GM12878 (cell line): ENCODE measurements at regions not wholly inside any gene's neighbourhood (a gene's known extent, or its start where the extent isn't known, plus 50 kb on each side); places are given as distances from the start of the nearest gene placed in this dataset.

Source experiments
- ATAC-seq: fragments of 200-7000 bp; cut with Tn5 transposase; 3 replicates; pipeline ENCODE4 v1.9.1; 2020; ENCODE audit warnings: mild to moderate bottlenecking, moderate library complexity
- BruUV-seq: library from RNA; stranded (reverse); fragments of 400-500 nt; replicated peaks from 2 replicates; lab custom pipeline; 2021; lab: Mats Ljungman, UMichigan
- CTCF ChIA-PET: fragments of 300-600 bp; sonication (Branson Sonifier 250); formaldehyde crosslinking; extraction: SDS; loops from one replicate; lab custom pipeline; 2021; ENCODE audit warnings: inconsistent platforms; lab: Yijun Ruan, JAX
- POLR2A ChIA-PET: fragments of 350-600 bp; formaldehyde crosslinking; extraction: SDS; loops from one replicate; lab custom pipeline; 2021; ENCODE audit warnings: inconsistent platforms; lab: Charles Lee
- RAD21 ChIA-PET: fragments of 300-600 bp; sonication (Branson Sonifier 250); formaldehyde crosslinking; loops from one replicate; lab custom pipeline; 2023; ENCODE audit warnings: antibody characterized with exemption; ENCODE audit not compliant: unreplicated experiment; lab: Charles Lee
- SMC1A ChIA-PET: fragments of 300-600 bp; sonication (Branson Sonifier 250); formaldehyde crosslinking; loops from one replicate; lab custom pipeline; 2023; ENCODE audit not compliant: unreplicated experiment, uncharacterized antibody; lab: Charles Lee
- DNase-seq: peaks from one replicate; pipeline ENCODE4 v3.0.0-alpha.2; 2011; ENCODE audit warnings: low read depth, low spot score
- FAIRE-seq: peaks from 3 replicates; lab custom pipeline; 2011; peaks lifted over from hg19 to GRCh38; lab: Jason Lieb, UNC
- H2AFZ ChIP-seq: 2 replicates; pipeline ENCODE4 v1.6.0; 2011; ENCODE audit warnings: low read depth, low read length, control low read depth; ENCODE audit not compliant: control insufficient read depth
- H3K27ac ChIP-seq: 2 replicates; pipeline ENCODE4 v1.5.1; 2011; ENCODE audit warnings: control low read depth; ENCODE audit not compliant: control insufficient read depth, insufficient read depth
- H3K27me3 ChIP-seq, 2 experiments: replicated peaks in 1 of 2; 2 replicates each; pipeline versions ENCODE4 v1.6.0 to v1.6.1; 2011; ENCODE audit warnings: low read length in 1 of 2; ENCODE audit not compliant: control insufficient read depth in 2 of 2, insufficient read depth in 2 of 2
- H3K36me3 ChIP-seq, 2 experiments: 2 replicates each; pipeline ENCODE4 v1.5.1; 2011; ENCODE audit warnings: low read length in 1 of 2; ENCODE audit not compliant: control insufficient read depth in 2 of 2, insufficient read depth in 2 of 2
- H3K4me1 ChIP-seq: 2 replicates; pipeline ENCODE4 v1.6.1; 2011; ENCODE audit warnings: mild to moderate bottlenecking, low read length, moderate library complexity, mixed read lengths; ENCODE audit not compliant: control insufficient read depth, insufficient read depth
- H3K4me2 ChIP-seq: 2 replicates; pipeline ENCODE4 v1.6.0; 2011; ENCODE audit warnings: control low read depth; ENCODE audit not compliant: control insufficient read depth, insufficient read depth
- H3K4me3 ChIP-seq: fragments of 200-600 bp; sonication (generic); 2 replicates; pipeline ENCODE4 v1.5.1; 2016
- H3K79me2 ChIP-seq: 2 replicates; pipeline ENCODE4 v1.6.0; 2011; ENCODE audit warnings: low read length; ENCODE audit not compliant: control insufficient read depth, insufficient read depth
- H3K9ac ChIP-seq: 2 replicates; pipeline ENCODE4 v1.8.0; 2011; ENCODE audit warnings: low read length, control low read depth, mixed read lengths; ENCODE audit not compliant: control insufficient read depth, insufficient read depth
- H3K9me3 ChIP-seq: replicated peaks from 3 replicates; pipeline ENCODE4 v1.5.1; 2011; ENCODE audit warnings: mild to moderate bottlenecking, low read length; ENCODE audit not compliant: control insufficient read depth, insufficient read depth
- H4K20me1 ChIP-seq: 2 replicates; pipeline ENCODE4 v1.6.0; 2011; ENCODE audit not compliant: control insufficient read depth, insufficient read depth
- CUX1 ChIP-seq: IDR thresholded peaks from 2 replicates; pipeline ENCODE4 v1.6.1; 2012; ENCODE audit warnings: improper control_type of control experiment, low read depth, low read length; ENCODE audit not compliant: insufficient replicate concordance
- HCFC1 ChIP-seq: fragments of 150-350 bp; IDR thresholded peaks from 2 replicates; pipeline ENCODE4 v1.6.1; 2014; ENCODE audit warnings: low read length
- RAD21 ChIP-seq: IDR thresholded peaks from 2 replicates; pipeline ENCODE4 v1.6.1; 2011; ENCODE audit warnings: mild to moderate bottlenecking, low read depth, low read length, moderate library complexity; ENCODE audit not compliant: insufficient read depth
- SMARCA5 ChIP-seq: fragments of 450-650 bp; IDR thresholded peaks from 2 replicates; pipeline ENCODE4 v1.6.1; 2017; ENCODE audit warnings: mild to moderate bottlenecking
- ZBTB40 ChIP-seq: fragments of 450-650 bp; IDR thresholded peaks from 2 replicates; pipeline ENCODE4 v1.6.1; 2016; ENCODE audit warnings: mild to moderate bottlenecking, moderate library complexity, borderline replicate concordance
- ZNF217 ChIP-seq: fragments of 450-650 bp; IDR thresholded peaks from 2 replicates; pipeline ENCODE4 v1.6.1; 2017; ENCODE audit warnings: antibody characterized with exemption, mild to moderate bottlenecking
- ZSCAN29 ChIP-seq: fragments of 450-650 bp; IDR thresholded peaks from 2 replicates; pipeline ENCODE4 v1.6.1; 2017; ENCODE audit warnings: mild to moderate bottlenecking, moderate library complexity
- ZZZ3 ChIP-seq: IDR thresholded peaks from 2 replicates; pipeline ENCODE4 v1.6.1; 2011; ENCODE audit warnings: low read depth; ENCODE audit not compliant: control insufficient read depth, insufficient read length
- WGBS: methylation state at CpG from one replicate; pipeline ENCODE4 v1.1.6; 2016; ENCODE audit warnings: low lambda C conversion rate; ENCODE audit not compliant: insufficient replicate concordance, insufficient coverage; ENCODE audit errors: missing lambda C conversion rate; 5-methylcytosine and 5-hydroxymethylcytosine counted together
- in situ Hi-C: fragments of 300-500 bp; cut with MboI; formaldehyde crosslinking; loops from 9 replicates; pipeline ENCODE4 v1.14.3; 2018; ENCODE audit warnings: mixed read lengths
- intact Hi-C: fragments of 100-400 bp; cut with micrococcal nuclease; formaldehyde crosslinking; loops from one replicate; pipeline ENCODE4 v1.14.2; 2022; ENCODE audit not compliant: unreplicated experiment

- TF ChIP-seq ZZZ3 (no peak), ZSCAN29 (no peak), ZNF217 (no peak), HCFC1 (no peak), CUX1 (no peak)
Observed at GRCh38 chr3:178152988-178153387, 383.2 kb upstream of the KCNMB2 start (continued).

- Histone ChIP-seq H3K4me3 (no peak overlapping the region), H3K27ac (no peak overlapping the region), H3K79me2 (no peaks in the 10 kb centered on the region), H4K20me1 (no peaks in the 10 kb centered on the region), H3K9ac (no peak overlapping the region), H3K4me1 (no peaks in the 10 kb centered on the region), H3K9me3 (no peaks in the 10 kb centered on the region), H2AFZ (no peak overlapping the region), H3K36me3 (no peaks in the 10 kb centered on the region), H3K4me2 (no peak overlapping the region), H3K27me3 (no peaks in the 10 kb centered on the region; a peak in 1 of 4 replicates)
- CTCF ChIA-PET, result no interaction called here
- FAIRE-seq (no peak), DNase-seq (no peak), ATAC-seq (no peak)
- no TSS peak for BruUV-seq
- POLR2A ChIA-PET, result no interaction called here
- RAD21 ChIA-PET, result no interaction called here
- in situ Hi-C loops (no loop called here), intact Hi-C loops (no loop called here)
- WGBS, result 90% methylated on average over 2 of the region's 2 CpGs
- SMC1A ChIA-PET, result no interaction called here
- TF ChIP-seq ZBTB40 (no peak), SMARCA5 (no peak), RAD21 (peak; percentile 22; the same call in 1 of the 2 replicates)
Observed at GRCh38 chr3:178155521-178155920, 380.7 kb upstream of the KCNMB2 start.
